Muscle of leg (tissue), 3 donors: ENCODE measurements at regions not wholly inside any gene's neighbourhood (a gene's known extent, or its start where the extent isn't known, plus 50 kb on each side); places are given as distances from the start of the nearest gene placed in this dataset.
A peak's percentile ranks its signal among the peaks of the same experiment; 100 is the strongest.
"Not testable (repeated sequence)": the region's sequence is repeated elsewhere in the genome, so short reads cannot be mapped to it uniquely, and the experiment has no call there.

Experiments used
- DNase-seq: peaks from one replicate; pipeline ENCODE4 v3.0.0; 2013
- H3K27ac ChIP-seq: one replicate; pipeline ENCODE4 v1.5.1; 2013; ENCODE audit warnings: mild to moderate bottlenecking, low read length, control low read depth
- H3K27me3 ChIP-seq: one replicate; pipeline ENCODE4 v1.6.1; 2013; ENCODE audit warnings: low read length; ENCODE audit not compliant: control insufficient read depth, insufficient read depth
- H3K36me3 ChIP-seq: one replicate; pipeline ENCODE4 v1.6.1; 2013; ENCODE audit warnings: low read length; ENCODE audit not compliant: control insufficient read depth, insufficient read depth
- H3K4me1 ChIP-seq: one replicate; pipeline ENCODE4 v1.6.1; 2013; ENCODE audit warnings: low read length; ENCODE audit not compliant: control insufficient read depth, insufficient read depth
- H3K4me3 ChIP-seq: one replicate; pipeline ENCODE4 v1.5.1; 2013; ENCODE audit warnings: low read length, control low read depth
- H3K9me3 ChIP-seq: replicated peaks from 2 replicates; pipeline ENCODE4 v1.6.1; 2013; ENCODE audit warnings: low read depth, low read length; ENCODE audit not compliant: control insufficient read depth
- whole genome bisulfite sequencing: methylation state at CpG from one replicate; pipeline ENCODE4 v1.1.5; 2013; ENCODE audit warnings: missing lambda C conversion rate; ENCODE audit not compliant: insufficient coverage; 5-methylcytosine and 5-hydroxymethylcytosine counted together

GRCh38 chr3:138890555-138891187 lies 55.9 kb upstream of the PIK3CB start:
- Histone ChIP-seq H3K9me3 (no peaks in the 10 kb centered on the region), H3K27me3 (no peaks in the 10 kb centered on the region), H3K4me1 (no peaks in the 10 kb centered on the region), H3K36me3 (no peaks in the 10 kb centered on the region), H3K4me3 (no peak overlapping the region), H3K27ac (no peak overlapping the region)
- 92% methylated on average over 6 of the region's 9 CpGs for WGBS
- peak; percentile 57 for DNase-seq

- Histone ChIP-seq H3K4me3 (no peak overlapping the region), H3K4me1 (no peaks in the 10 kb centered on the region), H3K9me3 (no peaks in the 10 kb centered on the region), H3K27me3 (no peaks in the 10 kb centered on the region), H3K27ac (no peak overlapping the region), H3K36me3 (no peaks in the 10 kb centered on the region)
- WGBS, result 33% methylated on average over 3 of the region's 3 CpGs
- no peak for DNase-seq
Measured at GRCh38 chr3:138889792-138890191, 55.1 kb upstream of the PIK3CB start.

GRCh38 chr3:138888560-138888959 lies 53.8 kb upstream of the PIK3CB start:
- H3K4me1 ChIP-seq, result no peaks in the 10 kb centered on the region
- DNase-seq, result no peak
- WGBS, result no CpG with 5 or more reads among the region's 2 CpGs
- no peaks in the 10 kb centered on the region for H3K9me3 ChIP-seq
- no peaks in the 10 kb centered on the region for H3K36me3 ChIP-seq
- no peak overlapping the region for H3K27ac ChIP-seq
- H3K27me3 ChIP-seq, result no peaks in the 10 kb centered on the region
- no peak overlapping the region for H3K4me3 ChIP-seq

GRCh38 chr3:138886096-138886495 lies 51.4 kb upstream of the PIK3CB start:
- H3K27ac ChIP-seq, DNase-seq, H3K4me1 ChIP-seq, H3K9me3 ChIP-seq, H3K4me3 ChIP-seq, H3K36me3 ChIP-seq, H3K27me3 ChIP-seq: not testable (repeated sequence)
- no CpG with 5 or more reads among the region's 5 CpGs for WGBS
